Cortex of kidney (tissue), 1 donor: ENCODE measurements at regions not wholly inside any gene's neighbourhood (a gene's known extent, or its start where the extent isn't known, plus 50 kb on each side); places are given as distances from the start of the nearest gene placed in this dataset.

Experiments used
- DNase-seq: peaks from one replicate; lab custom pipeline; 2025; lab: John Stamatoyannopoulos, UW

DNA sequence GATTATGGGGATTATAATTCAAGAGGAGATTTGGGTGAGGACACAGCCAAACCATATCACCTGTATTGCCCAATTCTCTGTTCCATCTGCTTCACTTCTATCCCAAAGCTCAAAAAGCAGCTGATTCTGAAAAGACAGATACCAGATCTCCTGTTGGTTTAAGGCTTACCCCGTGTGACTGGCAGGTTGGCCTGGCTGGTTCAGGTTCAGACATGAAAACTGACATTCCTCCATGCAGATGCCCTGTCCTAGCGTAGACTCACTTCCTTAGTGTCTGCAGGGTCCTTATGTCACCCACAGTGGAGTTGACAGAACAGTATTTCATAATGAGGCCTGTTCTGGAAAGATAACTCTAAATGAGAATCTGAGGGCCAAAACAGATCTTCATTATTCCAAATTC lies 61.1 kb upstream of the FLRT2 start:
- no peak for DNase-seq

DNA sequence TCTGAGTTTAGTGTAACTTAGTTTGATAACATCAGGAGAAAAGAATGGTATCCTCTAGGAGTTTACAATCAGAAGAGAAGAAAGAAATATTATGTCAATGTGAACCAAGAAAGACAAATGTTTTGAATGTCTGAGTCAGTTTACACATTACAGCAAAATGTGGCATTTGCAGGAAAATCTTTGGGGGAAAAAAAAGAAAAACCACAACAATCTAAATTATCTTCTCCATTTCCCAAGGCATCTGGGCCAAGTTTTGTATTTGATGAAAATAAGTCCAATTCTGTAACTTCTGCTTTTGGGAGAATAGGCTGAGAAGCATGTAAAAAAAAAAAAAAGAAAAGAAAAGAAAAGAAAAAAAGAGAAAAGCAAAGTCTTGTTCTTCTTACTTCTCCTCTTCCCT lies 58.8 kb upstream of the FLRT2 start:
- DNase-seq: no peak

DNA sequence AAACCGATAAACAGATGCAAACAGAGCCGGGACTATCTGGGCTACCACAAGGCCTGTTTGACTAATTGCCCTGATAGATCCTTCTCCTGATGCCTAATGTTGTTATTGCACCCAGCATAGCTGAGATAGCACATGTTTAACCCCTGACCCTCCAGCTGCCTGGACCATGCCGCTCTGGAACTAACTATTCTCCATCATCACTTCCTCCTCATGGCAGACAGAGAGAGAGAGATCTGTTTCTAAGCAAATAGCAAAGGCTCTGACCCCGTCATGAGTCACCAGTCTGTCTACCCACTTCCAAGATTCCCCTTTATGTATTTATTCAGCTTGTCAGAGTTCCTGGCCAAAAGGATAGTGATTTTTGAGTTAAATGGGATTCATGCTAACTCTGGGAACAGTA lies 58.2 kb upstream of the FLRT2 start:
- no peak for DNase-seq

DNA sequence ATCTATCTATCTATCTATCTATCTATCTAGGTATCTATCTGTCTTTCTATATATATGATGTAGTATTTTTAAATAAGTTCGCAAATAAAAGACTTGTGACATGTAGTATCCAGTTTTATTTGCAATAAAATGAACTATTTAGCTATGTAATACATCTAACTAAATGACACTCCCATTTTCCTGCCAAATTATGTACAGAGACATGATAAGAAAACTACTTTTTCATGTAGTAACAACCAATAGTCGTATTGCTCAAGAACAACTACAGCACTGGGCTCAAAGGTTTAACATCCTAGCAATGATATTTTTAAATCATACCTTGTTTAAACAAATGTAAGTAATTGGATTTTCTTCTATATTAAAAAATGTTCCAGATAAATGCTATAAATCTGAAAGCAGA lies 55.5 kb upstream of the FLRT2 start:
- no peak for DNase-seq

DNA sequence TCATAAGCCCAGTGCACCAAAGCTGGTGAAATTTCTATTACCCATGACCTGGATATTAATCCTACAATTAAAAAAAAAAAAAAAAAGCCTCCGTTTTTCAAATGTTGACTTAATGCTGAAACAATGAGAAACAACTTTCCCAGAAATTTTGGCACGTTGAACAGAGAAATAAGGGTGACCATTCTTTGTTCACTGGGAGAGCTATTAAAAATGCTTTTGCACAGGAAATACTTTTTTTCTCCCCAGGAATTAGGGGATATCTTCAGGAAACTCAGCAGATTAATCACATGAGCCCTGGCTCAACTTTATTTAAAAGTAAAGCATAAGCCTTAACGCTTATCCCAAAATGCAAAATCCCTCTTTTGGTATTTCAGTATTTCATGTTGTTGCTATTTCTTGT lies 54.8 kb upstream of the FLRT2 start:
- no peak for DNase-seq

DNA sequence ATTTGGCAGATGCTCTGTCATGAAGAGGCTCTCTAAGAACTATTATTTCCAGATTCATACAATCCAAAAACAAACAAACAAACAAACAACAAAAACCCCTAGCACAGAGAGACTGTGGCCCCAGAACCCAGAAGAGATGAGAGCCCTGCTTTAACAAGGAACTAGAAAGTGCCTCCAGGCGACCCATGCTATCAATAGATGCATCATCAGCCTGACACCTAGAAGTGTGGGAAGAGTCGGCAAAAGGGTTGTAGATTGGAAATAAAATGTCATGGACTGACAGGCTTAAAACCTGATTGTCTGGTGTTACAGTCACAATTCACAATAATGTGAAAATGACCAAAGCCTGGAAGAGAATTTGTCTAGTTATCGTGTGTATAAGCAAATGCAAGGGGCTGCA lies 50.6 kb upstream of the FLRT2 start:
- no peak for DNase-seq

DNA sequence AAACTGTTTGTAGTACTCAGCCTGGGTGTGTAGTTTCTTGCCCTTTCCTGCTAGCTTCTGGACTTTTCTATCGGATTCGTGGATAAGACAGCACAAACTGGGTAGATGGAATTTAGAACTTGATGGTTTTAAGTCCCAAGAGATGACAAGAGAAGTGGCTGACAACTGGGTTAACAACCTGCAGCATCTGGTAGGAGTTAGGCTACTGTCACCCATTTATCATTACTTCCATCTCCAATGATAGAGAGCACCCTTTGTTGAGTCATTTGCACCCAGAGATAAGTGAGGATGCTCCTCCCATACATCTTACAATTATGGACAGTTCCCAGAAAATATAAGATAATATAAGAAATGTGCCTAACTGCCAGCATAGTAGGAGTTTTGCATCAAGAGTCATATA lies 50.2 kb upstream of the FLRT2 start:
- DNase-seq: no peak
